Testis (tissue), 2 donors: ENCODE measurements at regions not wholly inside any gene's neighbourhood (a gene's known extent, or its start where the extent isn't known, plus 50 kb on each side); places are given as distances from the start of the nearest gene placed in this dataset.

Experiments used
- CTCF ChIP-seq, 3 experiments: fragments of 450-650 bp in 2 of 3; fragments of 200-600 bp in 1 of 3; sonication (generic) in 1 of 3; IDR thresholded peaks; one replicate each; pipeline ENCODE4 v1.5.1; 2016 to 2019; ENCODE audit warnings: antibody characterized with exemption in 3 of 3, mild to moderate bottlenecking in 2 of 3, moderate library complexity in 1 of 3
- POLR2A ChIP-seq: fragments of 450-650 bp; IDR thresholded peaks from one replicate; pipeline ENCODE4 v1.6.1; 2017; ENCODE audit warnings: antibody characterized with exemption, mild to moderate bottlenecking, moderate library complexity

- TF ChIP-seq CTCF (IDR thresholded peaks at IDR 0.05) (no peak), POLR2A (no peak)
These were observed 250.4 kb upstream of the IRX1 start for GRCh38 chr5:3345195-3345594.
